GM18508 (cell line): ENCODE measurements at regions not wholly inside any gene's neighbourhood (a gene's known extent, or its start where the extent isn't known, plus 50 kb on each side); places are given as distances from the start of the nearest gene placed in this dataset.
"Not testable (repeated sequence)": the region's sequence is repeated elsewhere in the genome, so short reads cannot be mapped to it uniquely, and the experiment has no call there.

Source experiments
- ATAC-seq: cut with Tn5 transposase; IDR thresholded peaks from one replicate; pipeline ENCODE4 v1.9.1; 2021; ENCODE audit warnings: moderate number of reproducible peaks; ENCODE audit not compliant: insufficient read depth, unreplicated experiment

- ATAC-seq, result no peak
Observed at GRCh38 chr3:87120236-87120635, 106.9 kb upstream of the CHMP2B start.

GRCh38 chr3:87109465-87109864 is 117.6 kb upstream of the CHMP2B start:
- no peak for ATAC-seq

GRCh38 chr3:87101861-87102625 is 111.1 kb upstream of the VGLL3 start:
- no peak for ATAC-seq

- ATAC-seq, result not testable (repeated sequence)
Observed at GRCh38 chr3:87097733-87098132, 106.8 kb upstream of the VGLL3 start.

- no peak for ATAC-seq
Observed at GRCh38 chr3:87090631-87091030, 99.7 kb upstream of the VGLL3 start.

GRCh38 chr3:87088993-87089841 is 98.3 kb upstream of the VGLL3 start:
- no peak for ATAC-seq

GRCh38 chr3:87088430-87088992 is 97.6 kb upstream of the VGLL3 start:
- no peak for ATAC-seq

GRCh38 chr3:87084868-87085267 is 93.9 kb upstream of the VGLL3 start:
- no peak for ATAC-seq

- ATAC-seq, result no peak
Observed at GRCh38 chr3:87082796-87083440, 92.0 kb upstream of the VGLL3 start.

GRCh38 chr3:87077355-87077754 is 86.4 kb upstream of the VGLL3 start:
- no peak for ATAC-seq

GRCh38 chr3:87076946-87077345 is 86.0 kb upstream of the VGLL3 start:
- ATAC-seq, result no peak

- no peak for ATAC-seq
Observed at GRCh38 chr3:87073496-87074145, 82.7 kb upstream of the VGLL3 start.

GRCh38 chr3:87072446-87072845 is 81.5 kb upstream of the VGLL3 start:
- no peak for ATAC-seq

- ATAC-seq, result no peak
Observed at GRCh38 chr3:87069971-87070370, 79.0 kb upstream of the VGLL3 start.

GRCh38 chr3:87069021-87069420 is 78.1 kb upstream of the VGLL3 start:
- no peak for ATAC-seq

GRCh38 chr3:87062685-87063084 is 71.7 kb upstream of the VGLL3 start:
- no peak for ATAC-seq

GRCh38 chr3:87057474-87057873 is 66.5 kb upstream of the VGLL3 start:
- ATAC-seq, result no peak

- no peak for ATAC-seq
Observed at GRCh38 chr3:87053553-87053952, 62.6 kb upstream of the VGLL3 start.

- ATAC-seq, result no peak
Observed at GRCh38 chr3:87052499-87053260, 61.7 kb upstream of the VGLL3 start.

GRCh38 chr3:87047852-87048251 is 56.9 kb upstream of the VGLL3 start:
- no peak for ATAC-seq
